HCEC 1CT (cell line): ENCODE measurements at regions not wholly inside any gene's neighbourhood (a gene's known extent, or its start where the extent isn't known, plus 50 kb on each side); places are given as distances from the start of the nearest gene placed in this dataset.
A peak's percentile ranks its signal among the peaks of the same experiment; 100 is the strongest.
"Not testable (repeated sequence)": the region's sequence is repeated elsewhere in the genome, so short reads cannot be mapped to it uniquely, and the experiment has no call there.

Experiments used
- DNase-seq: peaks from one replicate; pipeline ENCODE4 v3.0.0-alpha.2; 2017

DNA sequence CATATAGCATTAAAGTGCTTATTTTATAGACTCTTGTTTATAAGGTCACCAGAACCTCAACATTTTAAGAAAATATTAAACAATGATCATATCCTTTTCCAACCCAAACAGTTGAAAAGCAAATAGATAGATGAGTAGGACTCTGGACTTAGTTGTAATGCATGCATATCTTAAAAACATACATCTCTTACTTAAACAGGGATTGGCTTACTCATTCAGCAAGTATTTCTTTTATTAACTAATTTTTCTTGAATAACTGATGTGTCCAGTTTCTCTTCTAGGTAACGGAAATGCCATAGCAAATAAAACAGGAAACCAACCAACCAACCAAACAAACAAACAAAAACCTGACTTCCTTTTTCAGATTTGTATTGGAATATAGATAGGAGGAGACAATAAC, 70.9 kb upstream of the NBPF4 start:
- no peak for DNase-seq

GRCh38 chr1:108316545-108316944, 72.7 kb upstream of the NBPF4 start:
- DNase-seq = peak; percentile 21

DNA sequence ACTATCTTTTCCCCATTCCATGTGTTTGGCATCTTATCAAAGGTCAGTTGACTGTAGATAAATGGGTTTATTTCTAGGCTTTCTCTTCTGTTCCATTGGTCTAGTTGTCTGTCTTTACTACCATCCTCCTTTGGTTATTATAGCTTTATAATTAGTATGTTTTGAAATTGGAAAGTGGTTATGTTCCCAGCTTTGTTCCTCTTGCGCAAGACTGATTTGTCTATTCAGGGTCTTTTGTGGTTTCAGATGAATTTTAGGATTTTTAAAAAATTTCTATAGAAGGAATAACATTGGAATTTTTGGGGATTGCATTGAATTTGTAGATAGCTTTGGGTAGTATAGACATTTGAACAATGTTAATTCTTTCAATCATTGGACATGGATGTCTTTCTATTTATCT, 77.0 kb upstream of the NBPF4 start:
- DNase-seq = no peak

DNA sequence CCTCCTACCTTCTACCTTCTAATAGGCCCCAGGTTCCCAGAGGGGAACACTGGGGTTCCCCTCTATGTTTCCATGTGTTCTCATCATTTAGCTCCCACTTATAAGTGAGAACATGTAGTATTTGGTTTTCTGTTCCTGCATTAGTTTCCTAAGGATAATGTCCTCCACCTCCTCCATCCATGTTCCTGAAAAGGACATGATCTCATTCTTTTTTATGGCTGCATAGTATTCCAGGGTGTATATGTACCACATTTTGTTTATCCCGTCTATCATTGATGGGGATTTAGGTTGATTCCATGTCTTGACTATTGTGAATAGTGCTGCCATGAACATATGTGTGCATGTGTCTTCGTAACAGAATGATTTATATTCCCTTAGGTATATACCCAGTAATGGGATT, 81.5 kb upstream of the NBPF4 start:
- not testable (repeated sequence) for DNase-seq

DNA sequence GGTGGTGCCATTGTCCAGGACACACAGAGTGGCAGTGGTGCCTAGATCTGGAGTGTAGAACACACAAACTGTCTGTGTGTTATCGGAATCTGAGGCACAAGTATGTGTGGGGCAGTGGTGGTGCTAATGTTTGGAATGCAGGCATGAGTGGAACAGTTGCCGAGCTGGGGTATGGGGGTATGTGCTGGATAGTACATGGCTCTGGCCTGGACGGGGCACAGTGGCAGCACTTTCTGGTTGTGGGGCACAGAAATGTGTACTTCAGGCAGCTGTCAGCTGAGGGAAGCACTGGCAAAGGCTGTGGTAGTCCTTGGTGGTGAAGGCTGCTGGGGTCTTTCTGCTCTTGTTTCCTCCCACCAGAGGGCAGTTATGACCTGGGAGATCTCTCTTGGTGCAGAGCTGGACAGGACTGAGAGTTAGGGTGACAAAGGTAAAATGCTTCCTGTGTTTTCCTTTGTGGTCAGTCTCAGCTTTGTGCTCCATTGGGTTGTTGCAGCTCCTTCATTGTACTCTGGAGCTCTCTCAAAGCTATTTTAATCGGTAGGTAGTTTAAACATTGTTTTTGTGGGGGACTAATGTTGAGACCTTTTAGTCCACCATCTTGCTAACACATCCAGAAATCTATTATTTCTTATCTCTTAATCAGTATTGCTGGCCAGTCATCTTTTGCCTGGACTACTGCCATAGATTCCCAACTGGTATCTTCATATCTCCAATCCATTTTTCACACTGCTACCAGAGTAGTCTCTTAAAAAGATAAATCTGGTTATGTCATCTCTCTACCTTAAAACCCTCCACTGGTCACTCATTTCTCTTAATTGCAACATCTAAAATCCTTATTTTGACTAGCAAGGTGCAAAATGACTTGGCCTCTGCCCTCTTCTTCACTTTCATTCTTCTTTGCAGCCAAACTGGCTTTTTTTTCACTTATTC, 83.9 kb upstream of the NBPF4 start:
- DNase-seq = no peak

DNA sequence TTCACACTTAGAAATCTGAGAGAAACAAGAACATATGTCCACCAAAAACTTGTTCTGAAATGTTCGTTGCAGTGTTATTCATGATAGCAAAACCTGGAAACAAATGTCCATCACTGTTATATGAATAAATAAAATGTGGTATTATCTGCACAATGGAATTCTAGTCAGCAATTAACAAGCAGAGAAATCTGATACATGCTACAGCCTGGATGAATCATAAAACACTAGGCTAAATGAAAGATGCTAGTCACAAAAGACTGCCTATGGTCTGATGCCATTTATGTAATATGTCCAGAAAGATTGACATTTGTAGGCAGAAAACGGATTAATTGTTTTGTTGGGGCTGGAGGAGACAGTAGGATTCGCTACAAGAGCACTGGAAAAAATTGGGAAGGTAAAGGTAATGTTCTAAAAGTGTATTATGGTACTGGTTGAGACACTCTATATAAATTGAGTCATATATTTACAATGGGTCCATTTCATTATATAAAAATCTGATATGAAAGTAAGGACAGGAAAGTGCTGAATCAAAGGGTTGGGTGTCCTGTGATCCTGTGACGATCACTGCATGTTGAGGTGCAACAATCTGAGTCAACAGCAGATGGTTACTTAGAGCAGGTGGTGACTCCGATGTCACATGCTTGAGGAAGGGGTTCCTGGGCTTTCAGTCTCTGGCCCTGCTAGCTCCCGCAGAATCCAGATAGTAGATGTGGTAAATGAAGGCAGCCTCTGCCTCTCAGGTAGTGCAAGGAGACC, 102.1 kb upstream of the NBPF4 start:
- no peak for DNase-seq

GRCh38 chr1:108357802-108358201, 92.3 kb upstream of the NBPF6 start:
- no peak for DNase-seq

GRCh38 chr1:108380059-108380832, 69.9 kb upstream of the NBPF6 start:
- DNase-seq = not testable (repeated sequence)
